ENCODE measurements at regions not wholly inside any gene's neighbourhood (a gene's known extent, or its start where the extent isn't known, plus 50 kb on each side); places are given as distances from the start of the nearest gene placed in this dataset.

- DNase-seq: no peak
Observed at GRCh38 chr21:21730512-21730911, 732.3 kb downstream of the NCAM2 start.

- DNase-seq: no peak
Observed at GRCh38 chr21:21731626-21732025, 733.4 kb downstream of the NCAM2 start.

- DNase-seq: no peak
Observed at GRCh38 chr21:21734088-21734487, 735.9 kb downstream of the NCAM2 start.

- no peak for DNase-seq
Observed at GRCh38 chr21:21737186-21737585, 739.0 kb downstream of the NCAM2 start.

- DNase-seq: no peak
Observed at GRCh38 chr21:21740207-21740606, 742.0 kb downstream of the NCAM2 start.

GRCh38 chr21:21750124-21750825 lies 752.1 kb downstream of the NCAM2 start:
- no peak for DNase-seq

GRCh38 chr21:21751286-21751685 lies 753.1 kb downstream of the NCAM2 start:
- no peak for DNase-seq

- no peak for DNase-seq
Observed at GRCh38 chr21:21762855-21763254, 764.6 kb downstream of the NCAM2 start.

- DNase-seq: no peak
Observed at GRCh38 chr21:21764281-21764680, 766.1 kb downstream of the NCAM2 start.

- DNase-seq: no peak
Observed at GRCh38 chr21:21767276-21767675, 769.1 kb downstream of the NCAM2 start.

GRCh38 chr21:21788591-21788990 lies 790.4 kb downstream of the NCAM2 start:
- DNase-seq: no peak

- DNase-seq: no peak
Observed at GRCh38 chr21:21801921-21802320, 803.7 kb downstream of the NCAM2 start.

GRCh38 chr21:21806711-21807597 lies 808.7 kb downstream of the NCAM2 start:
- DNase-seq: no peak

- no peak for DNase-seq
Observed at GRCh38 chr21:21807598-21807903, 809.3 kb downstream of the NCAM2 start.

GRCh38 chr21:21813289-21813688 lies 815.1 kb downstream of the NCAM2 start:
- no peak for DNase-seq

GRCh38 chr21:21813934-21814333 lies 815.7 kb downstream of the NCAM2 start:
- no peak for DNase-seq

- no peak for DNase-seq
Observed at GRCh38 chr21:21816778-21817177, 818.6 kb downstream of the NCAM2 start.

- DNase-seq: no peak
Observed at GRCh38 chr21:21818898-21819297, 820.7 kb downstream of the NCAM2 start.

- DNase-seq: no peak
Observed at GRCh38 chr21:21828130-21828529, 829.9 kb downstream of the NCAM2 start.

- no peak for DNase-seq
Observed at GRCh38 chr21:21831036-21831435, 832.8 kb downstream of the NCAM2 start.

GRCh38 chr21:21845901-21846300 lies 847.7 kb downstream of the NCAM2 start:
- DNase-seq: no peak

- no peak for DNase-seq
Observed at GRCh38 chr21:21851205-21851604, 853.0 kb downstream of the NCAM2 start.

- DNase-seq: no peak
Observed at GRCh38 chr21:21851657-21852056, 853.4 kb downstream of the NCAM2 start.

GRCh38 chr21:21858502-21859334 lies 860.5 kb downstream of the NCAM2 start:
- no peak for DNase-seq

Data from hematopoietic multipotent progenitor cell treated with erythropoietin and hydrocortisone succinate and interleukin-3 and kit ligand, for 8 days (in vitro differentiated cells).